ENCODE measurements at regions not wholly inside any gene's neighbourhood (a gene's known extent, or its start where the extent isn't known, plus 50 kb on each side); places are given as distances from the start of the nearest gene placed in this dataset.
A peak's percentile ranks its signal among the peaks of the same experiment; 100 is the strongest.

DNA sequence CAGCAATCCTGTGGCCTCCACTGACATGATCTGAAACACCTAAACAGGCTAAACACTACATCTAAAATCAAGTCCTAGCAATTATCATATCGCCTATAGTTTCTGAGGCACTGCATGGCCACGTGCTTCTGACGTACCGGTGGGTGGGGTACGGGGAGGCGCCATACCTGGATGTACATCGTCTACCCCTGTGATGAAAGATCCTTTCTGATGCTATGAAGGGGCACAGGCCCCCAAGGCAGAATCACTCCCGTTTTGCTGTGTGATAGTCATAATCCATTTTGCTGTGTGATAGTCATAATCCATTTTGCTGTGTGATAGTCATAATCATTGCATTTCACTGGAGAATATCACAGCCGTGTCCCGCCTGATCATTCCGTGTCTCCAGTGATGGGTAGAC, 118.7 kb upstream of the SOX1 start:
- H3K27me3 Mint-ChIP-seq (ENCODE audit: low read depth): peaks cover 2% of the 10 kb centered on the region
- no peaks in the 10 kb centered on the region for H3K4me1 Mint-ChIP-seq (ENCODE audit: low read depth)
- no peak overlapping the region for H3K4me3 Mint-ChIP-seq (ENCODE audit: unreplicated experiment)
- no peak overlapping the region for H3K27ac Mint-ChIP-seq (ENCODE audit: unreplicated experiment)
- peaks cover 2% of the 10 kb centered on the region for H3K36me3 Mint-ChIP-seq (ENCODE audit: low read depth)
- H3K9me3 Mint-ChIP-seq (ENCODE audit: low read depth): peaks cover 21% of the 10 kb centered on the region
- DNase-seq (ENCODE audit: low spot score): peak; percentile 39
- TF ChIP-seq, protein P1, sequence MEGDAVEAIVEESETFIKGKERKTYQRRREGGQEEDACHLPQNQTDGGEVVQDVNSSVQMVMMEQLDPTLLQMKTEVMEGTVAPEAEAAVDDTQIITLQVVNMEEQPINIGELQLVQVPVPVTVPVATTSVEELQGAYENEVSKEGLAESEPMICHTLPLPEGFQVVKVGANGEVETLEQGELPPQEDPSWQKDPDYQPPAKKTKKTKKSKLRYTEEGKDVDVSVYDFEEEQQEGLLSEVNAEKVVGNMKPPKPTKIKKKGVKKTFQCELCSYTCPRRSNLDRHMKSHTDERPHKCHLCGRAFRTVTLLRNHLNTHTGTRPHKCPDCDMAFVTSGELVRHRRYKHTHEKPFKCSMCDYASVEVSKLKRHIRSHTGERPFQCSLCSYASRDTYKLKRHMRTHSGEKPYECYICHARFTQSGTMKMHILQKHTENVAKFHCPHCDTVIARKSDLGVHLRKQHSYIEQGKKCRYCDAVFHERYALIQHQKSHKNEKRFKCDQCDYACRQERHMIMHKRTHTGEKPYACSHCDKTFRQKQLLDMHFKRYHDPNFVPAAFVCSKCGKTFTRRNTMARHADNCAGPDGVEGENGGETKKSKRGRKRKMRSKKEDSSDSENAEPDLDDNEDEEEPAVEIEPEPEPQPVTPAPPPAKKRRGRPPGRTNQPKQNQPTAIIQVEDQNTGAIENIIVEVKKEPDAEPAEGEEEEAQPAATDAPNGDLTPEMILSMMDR (IDR thresholded peaks at IDR 0.05): no peak

GRCh38 chr13:111948811-111949210, 118.1 kb upstream of the SOX1 start:
- Mint-ChIP-seq H3K27ac (ENCODE audit: unreplicated experiment) (no peak overlapping the region), H3K4me1 (ENCODE audit: low read depth) (no peaks in the 10 kb centered on the region), H3K9me3 (ENCODE audit: low read depth) (peaks cover 21% of the 10 kb centered on the region), H3K4me3 (ENCODE audit: unreplicated experiment) (no peak overlapping the region), H3K36me3 (ENCODE audit: low read depth) (peaks cover 2% of the 10 kb centered on the region), H3K27me3 (ENCODE audit: low read depth) (peaks cover 2% of the 10 kb centered on the region)
- DNase-seq (ENCODE audit: low spot score): peak; percentile 32
- TF ChIP-seq, protein P1 (IDR thresholded peaks at IDR 0.05): no peak

GRCh38 chr13:111949311-111949710, 117.6 kb upstream of the SOX1 start:
- peaks cover 21% of the 10 kb centered on the region for H3K9me3 Mint-ChIP-seq (ENCODE audit: low read depth)
- no peak overlapping the region for H3K4me3 Mint-ChIP-seq (ENCODE audit: unreplicated experiment)
- H3K36me3 Mint-ChIP-seq (ENCODE audit: low read depth): peaks cover 2% of the 10 kb centered on the region
- TF ChIP-seq, protein P1 (IDR thresholded peaks at IDR 0.05): no peak
- peak; percentile 50 for DNase-seq (ENCODE audit: low spot score)
- H3K27me3 Mint-ChIP-seq (ENCODE audit: low read depth): peaks cover 2% of the 10 kb centered on the region
- no peak overlapping the region for H3K27ac Mint-ChIP-seq (ENCODE audit: unreplicated experiment)
- no peaks in the 10 kb centered on the region for H3K4me1 Mint-ChIP-seq (ENCODE audit: low read depth)

DNA sequence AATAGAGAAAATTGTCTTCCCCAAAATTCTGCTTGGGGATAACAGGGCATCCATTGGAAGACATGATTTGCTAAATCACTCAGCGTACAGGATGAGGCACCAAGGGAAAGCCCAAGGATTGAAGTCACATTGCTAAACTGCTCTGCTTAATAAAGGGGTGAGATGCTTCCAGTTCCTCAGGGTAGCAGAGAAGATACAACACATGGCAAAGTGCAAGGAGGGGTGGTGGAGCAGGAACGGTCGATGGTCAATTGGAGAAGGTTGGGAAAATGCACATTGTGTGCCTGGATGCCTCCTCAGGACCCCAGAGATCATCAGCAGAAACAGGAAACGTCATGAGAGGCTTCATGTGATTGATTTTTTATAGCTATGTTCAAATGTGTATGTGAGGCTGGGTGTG, 116.3 kb upstream of the SOX1 start:
- TF ChIP-seq, protein P1 (IDR thresholded peaks at IDR 0.05): no peak
- peaks cover 2% of the 10 kb centered on the region for H3K36me3 Mint-ChIP-seq (ENCODE audit: low read depth)
- H3K27ac Mint-ChIP-seq (ENCODE audit: unreplicated experiment): no peak overlapping the region
- H3K27me3 Mint-ChIP-seq (ENCODE audit: low read depth): peaks cover 2% of the 10 kb centered on the region
- H3K4me3 Mint-ChIP-seq (ENCODE audit: unreplicated experiment): no peak overlapping the region
- H3K9me3 Mint-ChIP-seq (ENCODE audit: low read depth): peaks cover 29% of the 10 kb centered on the region
- no peaks in the 10 kb centered on the region for H3K4me1 Mint-ChIP-seq (ENCODE audit: low read depth)
- no peak for DNase-seq (ENCODE audit: low spot score)

DNA sequence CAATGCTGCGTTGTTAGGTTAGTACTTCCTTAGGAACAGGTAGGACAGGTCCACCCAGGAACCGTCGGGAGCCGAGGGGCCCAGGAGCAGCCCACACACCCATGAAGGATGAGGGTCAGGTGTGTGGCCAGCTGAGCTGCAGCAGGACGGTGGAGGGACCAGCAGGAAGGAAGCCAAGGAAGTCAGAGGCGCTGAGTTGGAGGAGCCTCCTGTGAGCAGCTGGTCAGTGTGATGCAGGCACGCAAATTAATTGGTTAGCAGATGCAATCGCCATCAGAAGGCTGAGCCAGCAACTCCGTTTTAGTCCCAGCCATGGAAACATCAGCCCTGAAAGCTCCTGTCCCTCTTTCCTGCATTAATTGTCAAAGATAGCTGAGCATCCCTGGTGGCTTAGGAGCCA, 114.9 kb upstream of the SOX1 start:
- Mint-ChIP-seq H3K4me1 (ENCODE audit: low read depth) (no peaks in the 10 kb centered on the region), H3K4me3 (ENCODE audit: unreplicated experiment) (no peak overlapping the region), H3K27me3 (ENCODE audit: low read depth) (peaks cover 2% of the 10 kb centered on the region), H3K36me3 (ENCODE audit: low read depth) (peaks cover 2% of the 10 kb centered on the region), H3K27ac (ENCODE audit: unreplicated experiment) (no peak overlapping the region), H3K9me3 (ENCODE audit: low read depth) (peaks cover 29% of the 10 kb centered on the region)
- DNase-seq (ENCODE audit: low spot score): no peak
- TF ChIP-seq, protein P1 (IDR thresholded peaks at IDR 0.05): no peak
